AG10803 (cell line): ENCODE measurements at regions not wholly inside any gene's neighbourhood (a gene's known extent, or its start where the extent isn't known, plus 50 kb on each side); places are given as distances from the start of the nearest gene placed in this dataset.

ENCODE experiments used
- DNase-seq: peaks from one replicate; pipeline ENCODE4 v3.0.0; 2010; ENCODE audit warnings: low read depth
- H3K4me3 ChIP-seq: 2 replicates; pipeline ENCODE4 v1.5.1; 2011; ENCODE audit warnings: mild to moderate bottlenecking, low read length, control low read depth
- TF ChIP-seq, protein P1 (sequence below): conservative IDR thresholded peaks from 2 replicates; pipeline ENCODE4 v1.5.1; 2011; ENCODE audit warnings: mild to moderate bottlenecking, low read length, control low read depth, inconsistent platforms

DNA sequence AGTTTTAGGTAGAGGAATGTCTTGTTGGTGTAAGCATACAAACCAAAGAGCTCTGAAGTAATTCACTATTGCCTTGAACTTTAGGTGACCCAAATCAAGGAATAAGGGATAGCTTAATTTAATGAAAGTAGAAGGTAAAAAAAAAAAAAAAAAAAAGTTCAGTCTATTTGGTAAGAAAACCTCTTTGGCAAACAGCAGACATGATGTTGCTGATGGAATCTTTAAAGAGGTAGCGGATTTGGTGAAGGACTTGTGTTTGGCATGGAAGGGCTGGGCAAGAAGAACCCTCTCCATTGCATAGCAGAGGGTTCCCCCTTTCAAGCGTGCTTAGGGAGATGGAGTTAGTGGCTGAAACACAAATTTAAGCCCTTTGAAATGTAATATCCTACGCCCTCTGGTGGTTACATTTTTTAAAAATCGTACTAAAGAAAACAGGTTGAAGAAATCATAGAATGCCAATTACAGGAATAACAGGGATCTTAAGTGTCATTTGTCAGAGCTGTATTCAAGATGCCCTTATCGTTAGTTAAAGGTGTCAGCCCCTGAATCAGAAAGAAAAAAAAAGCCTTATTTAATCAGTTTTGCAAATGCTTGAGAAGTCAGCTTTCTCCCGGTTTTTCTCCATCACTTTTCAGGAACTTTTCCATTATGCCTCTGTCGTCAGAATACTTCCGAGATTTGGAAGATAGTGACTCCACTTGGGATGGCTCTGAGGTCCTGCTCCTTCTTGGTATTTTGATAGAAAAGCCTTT, 383.1 kb downstream of the KCNJ2 start:
- TF ChIP-seq, protein P1, sequence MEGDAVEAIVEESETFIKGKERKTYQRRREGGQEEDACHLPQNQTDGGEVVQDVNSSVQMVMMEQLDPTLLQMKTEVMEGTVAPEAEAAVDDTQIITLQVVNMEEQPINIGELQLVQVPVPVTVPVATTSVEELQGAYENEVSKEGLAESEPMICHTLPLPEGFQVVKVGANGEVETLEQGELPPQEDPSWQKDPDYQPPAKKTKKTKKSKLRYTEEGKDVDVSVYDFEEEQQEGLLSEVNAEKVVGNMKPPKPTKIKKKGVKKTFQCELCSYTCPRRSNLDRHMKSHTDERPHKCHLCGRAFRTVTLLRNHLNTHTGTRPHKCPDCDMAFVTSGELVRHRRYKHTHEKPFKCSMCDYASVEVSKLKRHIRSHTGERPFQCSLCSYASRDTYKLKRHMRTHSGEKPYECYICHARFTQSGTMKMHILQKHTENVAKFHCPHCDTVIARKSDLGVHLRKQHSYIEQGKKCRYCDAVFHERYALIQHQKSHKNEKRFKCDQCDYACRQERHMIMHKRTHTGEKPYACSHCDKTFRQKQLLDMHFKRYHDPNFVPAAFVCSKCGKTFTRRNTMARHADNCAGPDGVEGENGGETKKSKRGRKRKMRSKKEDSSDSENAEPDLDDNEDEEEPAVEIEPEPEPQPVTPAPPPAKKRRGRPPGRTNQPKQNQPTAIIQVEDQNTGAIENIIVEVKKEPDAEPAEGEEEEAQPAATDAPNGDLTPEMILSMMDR = peak; percentile 55
- DNase-seq = peak; percentile 52
- H3K4me3 ChIP-seq = no peak overlapping the region

DNA sequence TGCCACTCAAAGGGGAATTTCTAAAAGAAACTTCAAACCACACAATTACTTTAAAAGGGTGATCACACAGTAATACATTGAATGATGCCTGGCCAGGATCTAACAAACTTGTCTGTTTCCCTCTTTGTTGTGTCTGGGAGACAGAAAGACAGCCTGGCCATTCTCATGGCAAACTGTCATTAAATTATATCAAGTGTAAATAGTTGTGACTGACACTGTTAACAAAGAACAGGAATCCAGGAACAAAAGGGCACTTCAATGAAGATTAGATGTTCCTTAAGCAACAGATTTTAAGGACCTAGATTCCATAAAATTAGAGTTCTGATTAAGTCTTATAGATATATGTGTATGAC, 383.6 kb downstream of the KCNJ2 start:
- TF ChIP-seq, protein P1 = no peak; the same call in 1 of the 2 replicates
- no peak overlapping the region for H3K4me3 ChIP-seq
- DNase-seq = no peak

DNA sequence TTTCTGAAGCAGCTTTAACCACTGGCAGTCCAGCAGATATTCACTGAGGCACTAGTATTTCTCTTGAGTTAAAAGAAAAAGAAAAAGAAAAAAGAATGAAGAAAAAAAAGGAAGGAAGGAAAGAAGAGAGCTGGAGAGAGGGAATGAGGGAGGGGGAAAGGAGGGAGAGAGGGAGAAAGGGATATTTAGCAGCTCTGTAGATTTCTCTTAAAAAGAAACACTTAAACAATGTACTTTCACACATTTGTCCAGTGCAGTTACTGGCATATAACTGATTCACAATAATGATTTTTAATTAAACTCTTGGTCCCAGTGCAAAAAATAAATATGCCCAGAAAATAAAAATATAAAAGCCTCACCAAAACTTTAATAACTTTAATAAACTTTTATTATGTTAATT, 386.4 kb downstream of the KCNJ2 start:
- DNase-seq = no peak

DNA sequence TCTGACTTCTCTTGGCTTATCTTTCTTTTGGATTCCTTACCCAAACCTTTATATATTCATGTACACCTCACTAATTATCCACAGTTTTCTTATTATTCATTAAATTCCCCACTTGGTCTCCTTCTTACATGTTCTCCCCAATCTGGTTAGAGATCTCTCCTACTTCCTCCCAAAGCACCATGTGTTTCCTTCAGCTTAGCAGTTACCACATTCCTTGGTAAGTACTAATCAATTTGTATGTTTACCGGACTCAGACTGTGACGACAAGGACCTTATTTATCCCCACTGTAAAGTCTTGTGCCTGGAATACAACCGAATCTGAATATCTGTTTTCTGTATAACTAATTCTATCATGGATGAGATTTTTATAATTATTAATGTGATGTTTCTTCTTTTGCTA, 389.5 kb downstream of the KCNJ2 start:
- no peak for DNase-seq
- no peak overlapping the region for H3K4me3 ChIP-seq
- TF ChIP-seq, protein P1 = no peak

More for the DNA sequence above, 386.4 kb downstream of the KCNJ2 start:
- TF ChIP-seq, protein P1 = no peak
- H3K4me3 ChIP-seq = no peak overlapping the region

DNA sequence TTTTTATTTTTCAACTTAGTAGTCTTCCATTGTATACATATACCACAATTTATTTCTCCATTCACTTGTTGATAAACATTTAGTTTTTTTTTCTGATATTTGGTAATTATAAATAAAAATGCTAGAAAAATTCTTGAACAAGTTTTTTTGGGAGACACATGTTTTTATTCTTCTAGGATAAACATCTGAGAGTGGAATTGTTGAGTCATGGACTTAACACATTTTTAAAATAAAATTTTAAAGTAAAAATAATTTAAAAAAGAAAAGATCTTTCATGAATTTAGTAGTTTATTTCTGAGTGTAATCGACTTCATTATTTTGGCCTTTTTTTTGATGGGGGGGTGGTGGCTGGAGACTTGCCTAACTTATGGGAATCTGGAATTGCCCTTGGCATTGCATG, 391.1 kb downstream of the KCNJ2 start:
- H3K4me3 ChIP-seq = no peak overlapping the region
- TF ChIP-seq, protein P1 = no peak
- no peak for DNase-seq

DNA sequence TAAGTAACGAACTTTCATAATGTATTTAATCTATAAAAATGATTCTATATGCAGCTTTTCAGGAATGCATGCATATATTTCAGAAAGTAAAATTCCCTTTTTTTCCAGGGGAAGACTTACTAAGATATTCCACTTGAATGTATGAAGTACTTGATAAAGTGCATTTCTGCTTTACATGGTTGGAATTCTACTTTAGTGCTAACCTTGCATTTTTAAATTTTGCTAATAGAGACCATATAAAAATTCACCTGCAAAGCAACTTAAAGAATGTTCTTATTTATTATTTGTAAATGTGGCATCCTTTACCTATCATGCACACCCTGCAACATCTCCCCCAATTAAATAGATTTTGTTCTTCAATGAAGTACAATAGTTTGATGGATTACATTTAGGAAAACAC, 392.8 kb downstream of the KCNJ2 start:
- TF ChIP-seq, protein P1 = no peak

DNA sequence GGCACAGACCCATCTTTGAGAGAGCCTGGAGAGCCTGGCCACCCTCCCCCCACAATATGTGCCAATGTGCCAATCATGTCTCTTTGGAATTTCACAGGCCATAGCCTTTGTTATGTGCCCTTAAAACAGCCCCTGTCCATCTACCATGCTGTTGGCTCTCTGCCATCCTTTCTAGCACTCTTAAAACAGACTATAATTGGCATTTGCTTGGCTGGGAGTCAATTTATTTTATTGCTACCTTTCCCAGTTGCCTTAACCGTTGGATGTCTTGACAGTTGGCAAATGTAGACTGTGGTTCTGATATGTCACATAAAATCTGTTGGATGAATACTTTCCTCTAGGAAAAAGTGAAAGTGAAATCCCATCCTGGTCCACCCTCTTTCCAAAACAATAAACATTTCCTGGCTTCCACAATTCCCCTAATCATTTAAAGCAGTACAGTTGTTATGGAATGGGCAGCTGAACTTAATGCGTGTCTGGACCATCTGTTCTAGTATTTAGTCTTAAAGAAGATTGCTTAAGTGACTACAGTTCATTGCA, 394.0 kb downstream of the KCNJ2 start:
- DNase-seq = peak; percentile 21
- no peak overlapping the region for H3K4me3 ChIP-seq
- TF ChIP-seq, protein P1 = no peak

More for the DNA sequence above, 392.8 kb downstream of the KCNJ2 start:
- no peak for DNase-seq
- H3K4me3 ChIP-seq = no peak overlapping the region
